Neuronal stem cell (in vitro differentiated cells): ENCODE measurements at regions not wholly inside any gene's neighbourhood (a gene's known extent, or its start where the extent isn't known, plus 50 kb on each side); places are given as distances from the start of the nearest gene placed in this dataset.
"Not testable (repeated sequence)": the region's sequence is repeated elsewhere in the genome, so short reads cannot be mapped to it uniquely, and the experiment has no call there.

ENCODE experiments used
- DNase-seq: peaks from one replicate; pipeline ENCODE4 v3.0.0-alpha.2; 2013; ENCODE audit warnings: low spot score
- H2AFZ ChIP-seq: one replicate; pipeline ENCODE4 v1.6.1; 2013; ENCODE audit warnings: mild to moderate bottlenecking, low read length, inconsistent platforms
- H2AK5ac ChIP-seq: 2 replicates; pipeline ENCODE4 v1.6.1; 2013; ENCODE audit warnings: low read depth, mild to moderate bottlenecking, inconsistent platforms, low read length, moderate library complexity, mixed read lengths
- H2BK120ac ChIP-seq: 2 replicates; pipeline ENCODE4 v1.6.1; 2013; ENCODE audit warnings: low read depth, mild to moderate bottlenecking, inconsistent platforms, low read length, moderate library complexity, mixed read lengths
- H2BK12ac ChIP-seq: one replicate; pipeline ENCODE4 v1.6.1; 2013; ENCODE audit warnings: low read length, inconsistent platforms
- H2BK15ac ChIP-seq: 2 replicates; pipeline ENCODE4 v1.6.1; 2013; ENCODE audit warnings: mild to moderate bottlenecking, low read length, inconsistent platforms, mixed read lengths
- H2BK5ac ChIP-seq: one replicate; pipeline ENCODE4 v1.6.1; 2013; ENCODE audit warnings: inconsistent platforms, mild to moderate bottlenecking, low read length, moderate library complexity
- H3K14ac ChIP-seq: one replicate; pipeline ENCODE4 v1.6.1; 2013; ENCODE audit warnings: low read length, inconsistent platforms
- H3K18ac ChIP-seq: 2 replicates; pipeline ENCODE4 v1.6.1; 2013; ENCODE audit warnings: low read length, inconsistent platforms
- H3K23ac ChIP-seq: 2 replicates; pipeline ENCODE4 v1.6.1; 2013; ENCODE audit warnings: low read depth, mild to moderate bottlenecking, mixed read lengths, low read length, inconsistent platforms; ENCODE audit not compliant: poor library complexity
- H3K27ac ChIP-seq: replicated peaks from 3 replicates; pipeline ENCODE4 v1.5.1; 2013; ENCODE audit warnings: low read length, inconsistent platforms
- H3K27me3 ChIP-seq, 3 experiments: 2 replicates each; pipeline ENCODE4 v1.6.1; 2013; ENCODE audit warnings: low read length in 3 of 3, mild to moderate bottlenecking in 2 of 3, inconsistent platforms in 1 of 3, low read depth in 1 of 3, mixed read lengths in 1 of 3, moderate library complexity in 1 of 3; ENCODE audit not compliant: control insufficient read depth in 3 of 3, insufficient read depth in 3 of 3
- H3K36me3 ChIP-seq, 2 donors: replicated peaks in 1 of 2; 2 replicates each; pipeline ENCODE4 v1.6.1; 2013; ENCODE audit warnings: low read length in 2 of 2; ENCODE audit not compliant: control insufficient read depth in 2 of 2, insufficient read depth in 2 of 2
- H3K4ac ChIP-seq: 2 replicates; pipeline ENCODE4 v1.6.1; 2013; ENCODE audit warnings: inconsistent platforms, mild to moderate bottlenecking, low read length, moderate library complexity
- H3K4me1 ChIP-seq, 2 donors: 1 replicate in 1 of 2; 2 replicates in 1 of 2; pipeline ENCODE4 v1.6.1; 2013; ENCODE audit warnings: low read length in 2 of 2, low read depth in 1 of 2; ENCODE audit not compliant: control insufficient read depth in 2 of 2, insufficient read depth in 1 of 2
- H3K4me2 ChIP-seq: one replicate; pipeline ENCODE4 v1.6.1; 2013; ENCODE audit warnings: mild to moderate bottlenecking, low read length, inconsistent platforms; ENCODE audit not compliant: insufficient read depth, poor library complexity, severe bottlenecking
- H3K4me3 ChIP-seq, 2 donors: 2 replicates each; pipeline ENCODE4 v1.5.1; 2013; ENCODE audit warnings: low read length in 2 of 2, mild to moderate bottlenecking in 2 of 2, inconsistent platforms in 1 of 2, moderate library complexity in 1 of 2
- H3K79me1 ChIP-seq: one replicate; pipeline ENCODE4 v1.6.1; 2013; ENCODE audit warnings: low read depth, mild to moderate bottlenecking, inconsistent platforms, low read length, moderate library complexity
- H3K9ac ChIP-seq: one replicate; pipeline ENCODE4 v1.6.1; 2013; ENCODE audit warnings: mild to moderate bottlenecking, low read depth, low read length, inconsistent platforms; ENCODE audit not compliant: poor library complexity
- H3K9me3 ChIP-seq, 2 donors: replicated peaks in 1 of 2; 2 replicates each; pipeline versions ENCODE3 to v1.6.1; 2013; ENCODE audit warnings: low read length in 2 of 2, mild to moderate bottlenecking in 2 of 2, inconsistent platforms in 1 of 2, low read depth in 1 of 2, mixed read lengths in 1 of 2, moderate library complexity in 1 of 2; ENCODE audit not compliant: control insufficient read depth in 2 of 2, insufficient read depth in 1 of 2
- H4K8ac ChIP-seq: one replicate; pipeline ENCODE4 v1.6.1; 2013; ENCODE audit warnings: low read depth, mild to moderate bottlenecking, inconsistent platforms, low read length, moderate library complexity
- H4K91ac ChIP-seq: one replicate; pipeline ENCODE4 v1.6.1; 2013; ENCODE audit warnings: low read length, low read depth, mild to moderate bottlenecking, inconsistent platforms; ENCODE audit not compliant: poor library complexity
- WGBS, 2 donors: extraction: QIAGEN DNeasy Blood & Tissue Kit; methylation state at CpG; one replicate each; pipeline ENCODE4 v1.1.7; 2013; ENCODE audit warnings: missing lambda C conversion rate in 2 of 2, mixed read lengths in 1 of 2; ENCODE audit not compliant: insufficient read length in 2 of 2, insufficient replicate concordance in 1 of 2; ENCODE audit errors: extremely low coverage in 2 of 2; 5-methylcytosine and 5-hydroxymethylcytosine counted together

DNA sequence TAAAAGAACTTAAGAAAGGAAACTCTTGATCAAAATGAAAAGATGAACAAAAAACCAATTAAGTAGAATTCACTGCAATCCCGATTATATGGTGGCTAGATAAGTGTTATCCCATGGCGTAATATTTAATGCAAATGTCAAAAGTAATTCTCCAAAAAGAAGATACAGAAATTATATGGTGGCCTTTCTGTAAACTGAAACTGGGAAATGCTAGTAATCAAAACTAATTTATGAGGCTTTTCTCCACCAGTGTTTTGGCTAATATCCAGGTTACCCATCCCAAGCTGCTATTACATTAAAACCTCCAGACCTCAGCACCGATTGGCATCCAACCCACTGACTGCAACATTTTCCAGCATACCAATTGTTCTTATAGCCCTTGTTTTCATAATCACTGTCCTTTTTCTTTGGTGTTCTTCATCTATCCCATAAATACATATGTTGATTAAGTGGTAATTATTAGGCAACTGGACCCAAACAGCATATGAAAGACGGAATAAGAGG is 77.2 kb upstream of the TNRC6A start:
- Histone ChIP-seq H3K9me3 (no peaks in the 10 kb centered on the region), H2AFZ (no peak overlapping the region), H3K9ac (no peak overlapping the region), H3K79me1 (no peaks in the 10 kb centered on the region), H4K8ac (no peak overlapping the region), H2BK120ac (no peak overlapping the region), H2BK15ac (no peak overlapping the region), H3K27ac (no peak overlapping the region), H3K36me3 (no peaks in the 10 kb centered on the region), H3K4me1 (peaks cover 2% of the 10 kb centered on the region in 2 donors), H3K18ac (no peak overlapping the region), H2AK5ac (no peak overlapping the region), H3K14ac (no peak overlapping the region), H3K27me3 (no peaks in the 10 kb centered on the region), H3K4me2 (no peak overlapping the region), H2BK12ac (no peak overlapping the region), H3K4me3 (no peak overlapping the region), H2BK5ac (no peak overlapping the region), H4K91ac (no peak overlapping the region), H3K4ac (no peak overlapping the region), H3K23ac (no peak overlapping the region)
- no CpG with 5 or more reads among the region's 4 CpGs for WGBS, 2 donors
- no peak for DNase-seq

DNA sequence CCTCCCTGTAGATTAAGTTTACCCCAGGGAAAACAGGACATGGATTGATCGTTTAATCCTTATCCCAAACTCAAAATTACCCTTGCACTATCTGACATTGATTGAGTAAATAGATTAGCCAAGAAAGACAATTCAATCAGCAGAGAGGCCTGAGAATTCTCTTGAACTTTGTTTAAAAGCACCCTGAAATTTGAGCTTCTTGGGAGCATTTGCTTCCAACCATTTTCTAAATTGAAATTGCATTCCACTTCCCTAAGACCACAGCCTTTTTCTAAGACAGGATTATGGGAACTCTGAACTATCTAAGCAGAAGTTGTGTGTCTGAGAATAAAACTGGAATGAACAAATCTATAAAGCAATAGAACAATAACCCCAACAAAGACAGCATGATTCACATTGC is 76.6 kb upstream of the TNRC6A start:
- Histone ChIP-seq H3K14ac (no peak overlapping the region), H3K27ac (peak overlapping the region; percentile 24), H3K4me3 (no peak overlapping the region), H3K23ac (no peak overlapping the region), H2AK5ac (no peak overlapping the region), H3K79me1 (no peaks in the 10 kb centered on the region), H3K27me3 (no peaks in the 10 kb centered on the region), H2BK5ac (no peak overlapping the region), H3K9me3 (no peaks in the 10 kb centered on the region), H3K36me3 (no peaks in the 10 kb centered on the region), H2BK15ac (no peak overlapping the region), H3K9ac (no peak overlapping the region), H3K4me2 (no peak overlapping the region), H3K18ac (no peak overlapping the region), H2BK120ac (no peak overlapping the region), H4K91ac (no peak overlapping the region), H4K8ac (no peak overlapping the region), H2BK12ac (no peak overlapping the region), H2AFZ (peak overlapping the region; percentile 35), H3K4ac (no peak overlapping the region), H3K4me1 (peaks cover 2% of the 10 kb centered on the region in 2 donors)
- DNase-seq: no peak
- no CpG with 5 or more reads among the region's 1 CpG for WGBS, 2 donors

DNA sequence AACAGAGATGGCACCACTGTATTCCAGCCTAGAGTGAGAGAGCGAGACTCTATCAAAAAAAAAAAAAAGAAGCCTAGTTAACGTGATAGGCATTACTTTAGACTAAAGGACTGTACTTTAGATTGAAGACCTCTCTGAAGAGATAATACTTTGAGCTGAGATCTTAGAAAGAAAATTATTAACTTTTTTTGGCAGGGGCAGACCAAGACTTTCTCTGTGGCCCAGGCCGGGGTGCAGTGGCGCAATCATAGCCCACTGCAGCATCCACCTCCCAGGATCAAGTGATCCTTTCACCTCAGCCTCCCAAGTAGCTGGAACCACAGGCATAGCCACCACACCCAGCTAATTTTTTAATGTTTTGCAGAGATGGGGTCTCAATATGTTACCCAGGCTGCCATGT is 75.7 kb upstream of the TNRC6A start:
- H3K4ac ChIP-seq: no peak overlapping the region
- no peaks in the 10 kb centered on the region for H3K79me1 ChIP-seq
- no peak overlapping the region for H3K18ac ChIP-seq
- H3K14ac ChIP-seq: no peak overlapping the region
- no peak overlapping the region for H2BK15ac ChIP-seq
- H3K27ac ChIP-seq: no peak overlapping the region
- H3K23ac ChIP-seq: no peak overlapping the region
- H2BK120ac ChIP-seq: no peak overlapping the region
- no peaks in the 10 kb centered on the region for H3K27me3 ChIP-seq
- H2AFZ ChIP-seq: no peak overlapping the region
- no peak overlapping the region for H3K4me3 ChIP-seq
- H4K91ac ChIP-seq: no peak overlapping the region
- H3K36me3 ChIP-seq: no peaks in the 10 kb centered on the region
- no peak overlapping the region for H2AK5ac ChIP-seq
- DNase-seq: no peak
- no peak overlapping the region for H2BK5ac ChIP-seq
- WGBS, 2 donors: no CpG with 5 or more reads among the region's 4 CpGs
- no peak overlapping the region for H3K9ac ChIP-seq
- peaks cover 2% of the 10 kb centered on the region in 2 donors for H3K4me1 ChIP-seq
- no peaks in the 10 kb centered on the region for H3K9me3 ChIP-seq
- no peak overlapping the region for H4K8ac ChIP-seq
- no peak overlapping the region for H3K4me2 ChIP-seq
- H2BK12ac ChIP-seq: no peak overlapping the region

DNA sequence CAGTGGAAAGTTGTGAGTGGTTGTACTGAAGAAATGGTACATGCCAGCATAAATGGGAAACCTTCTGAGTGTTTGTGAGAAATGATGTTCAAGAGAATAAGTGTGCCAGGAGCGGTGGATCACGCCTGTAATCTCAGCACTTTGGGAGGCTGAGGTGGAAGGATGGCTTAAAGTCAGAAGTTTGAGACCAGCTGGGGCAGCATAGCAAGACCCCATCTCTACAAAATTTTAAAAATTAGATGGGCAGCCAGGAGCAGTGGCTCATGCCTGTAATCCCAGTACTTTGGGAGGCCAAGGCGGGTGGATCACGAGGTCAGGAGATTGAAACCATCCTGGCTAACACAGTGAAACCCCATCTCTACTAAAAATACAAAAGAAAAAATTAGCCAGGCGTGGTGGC is 63.5 kb upstream of the TNRC6A start:
- not testable (repeated sequence) for H3K79me1 ChIP-seq, H2BK15ac ChIP-seq, H2BK120ac ChIP-seq, H4K91ac ChIP-seq, H3K4me1 ChIP-seq, H2AFZ ChIP-seq, H3K18ac ChIP-seq, H3K27ac ChIP-seq, H2BK12ac ChIP-seq, H3K36me3 ChIP-seq, H2BK5ac ChIP-seq, H3K4ac ChIP-seq, H3K9me3 ChIP-seq, DNase-seq, H3K4me2 ChIP-seq, H3K9ac ChIP-seq, H3K23ac ChIP-seq, H3K4me3 ChIP-seq, H4K8ac ChIP-seq, H3K14ac ChIP-seq, H2AK5ac ChIP-seq, H3K27me3 ChIP-seq
- WGBS, 2 donors: no CpG with 5 or more reads among the region's 5 CpGs
